ENCODE measurements at regions not wholly inside any gene's neighbourhood (a gene's known extent, or its start where the extent isn't known, plus 50 kb on each side); places are given as distances from the start of the nearest gene placed in this dataset.

DNA sequence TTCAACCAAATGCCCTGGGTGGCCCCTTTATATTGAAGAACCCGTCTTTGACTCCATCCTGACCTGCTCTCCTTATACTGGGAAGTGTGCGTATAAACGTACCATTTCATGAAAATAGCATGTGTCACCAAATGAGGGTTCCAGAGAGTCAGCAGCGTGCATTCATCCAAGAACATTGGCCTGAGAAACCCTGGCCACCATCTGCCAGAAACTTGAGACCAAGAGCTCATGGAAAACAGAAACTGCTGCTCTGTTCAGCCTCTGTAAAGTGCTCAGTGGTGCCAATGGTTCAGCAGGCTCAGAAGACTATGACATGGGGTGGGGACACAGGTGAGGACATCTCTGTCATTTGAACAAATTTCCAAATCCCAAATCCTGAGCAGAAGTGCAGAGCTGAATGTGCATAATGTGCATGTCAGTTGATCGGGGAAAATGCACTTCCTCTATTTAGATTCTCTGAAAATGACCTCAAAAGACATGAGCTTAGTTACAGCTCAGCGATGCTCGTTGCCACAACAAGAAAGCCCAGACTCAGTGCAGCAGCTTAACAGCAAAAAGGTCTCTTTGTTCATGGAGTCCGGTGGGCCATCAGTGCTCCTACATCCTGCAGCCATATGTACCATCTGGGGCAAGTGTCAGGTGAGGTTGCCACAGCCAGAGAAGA lies 176.1 kb downstream of the ATPSCKMT start:
- no peak for DNase-seq

DNA sequence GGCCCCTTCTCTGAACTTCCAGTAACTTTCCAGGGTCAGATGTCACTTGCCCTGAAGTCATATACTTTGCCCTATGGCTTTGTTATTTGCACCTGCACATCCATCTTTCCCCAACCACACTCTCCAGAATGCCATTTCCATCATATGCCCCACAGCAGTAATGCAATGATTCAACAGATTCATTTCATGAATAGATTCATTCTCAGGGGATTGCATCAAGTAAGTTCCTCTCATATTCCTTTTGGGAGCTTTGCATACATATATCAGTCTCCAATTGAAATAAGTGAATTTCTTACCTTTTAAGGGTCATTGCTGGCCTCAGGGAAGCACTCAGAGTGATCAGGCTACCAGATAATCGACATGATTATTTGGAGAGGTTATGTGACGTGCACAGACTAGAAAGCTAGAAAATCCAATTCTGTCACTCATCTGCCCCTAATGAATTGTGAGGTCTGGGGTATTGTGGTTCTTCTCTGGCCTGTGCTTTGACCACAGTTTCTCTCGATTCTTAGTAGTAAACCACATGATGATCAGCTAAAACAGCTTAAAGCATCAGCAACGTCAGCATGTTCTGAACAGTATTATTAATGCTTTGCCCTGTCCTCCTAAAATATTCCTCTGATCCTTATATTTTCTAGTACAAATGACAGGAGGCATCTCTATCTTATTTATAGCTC lies 179.9 kb downstream of the ATPSCKMT start:
- no peak for DNase-seq

GRCh38 chr5:10065428-10066000 lies 184.2 kb downstream of the ATPSCKMT start:
- DNase-seq, result no peak

DNA sequence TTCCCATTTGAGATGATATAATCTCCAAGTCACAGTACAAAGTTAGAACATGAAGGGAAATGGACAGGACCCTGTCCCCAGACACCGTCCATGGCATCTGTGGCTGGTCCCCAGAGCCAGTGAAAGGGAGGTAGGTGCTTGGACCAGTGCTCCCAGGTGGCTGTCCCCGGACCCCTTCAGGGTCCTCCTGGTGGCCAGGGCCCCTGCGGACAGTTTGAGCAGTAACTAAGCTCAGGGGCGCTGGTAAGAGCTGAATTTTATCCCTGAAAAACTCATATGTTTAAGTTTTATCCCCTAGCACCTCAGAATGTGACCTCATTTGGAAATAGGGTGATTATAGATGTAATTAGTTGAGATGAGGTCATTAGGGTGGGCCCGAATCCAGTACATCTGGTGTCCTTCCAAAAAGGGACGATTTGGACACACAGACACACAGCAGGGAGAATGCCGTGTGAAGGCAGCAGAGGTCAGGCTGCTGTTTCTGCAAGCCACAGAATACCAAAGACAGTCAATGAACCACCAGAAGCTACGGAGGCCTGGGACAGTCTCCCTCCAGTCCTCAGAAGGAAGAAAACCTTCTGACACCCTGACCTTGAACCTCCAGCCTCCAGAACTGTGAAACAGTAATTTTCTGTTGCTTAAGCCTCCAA lies 185.0 kb downstream of the ATPSCKMT start:
- DNase-seq, result no peak

DNA sequence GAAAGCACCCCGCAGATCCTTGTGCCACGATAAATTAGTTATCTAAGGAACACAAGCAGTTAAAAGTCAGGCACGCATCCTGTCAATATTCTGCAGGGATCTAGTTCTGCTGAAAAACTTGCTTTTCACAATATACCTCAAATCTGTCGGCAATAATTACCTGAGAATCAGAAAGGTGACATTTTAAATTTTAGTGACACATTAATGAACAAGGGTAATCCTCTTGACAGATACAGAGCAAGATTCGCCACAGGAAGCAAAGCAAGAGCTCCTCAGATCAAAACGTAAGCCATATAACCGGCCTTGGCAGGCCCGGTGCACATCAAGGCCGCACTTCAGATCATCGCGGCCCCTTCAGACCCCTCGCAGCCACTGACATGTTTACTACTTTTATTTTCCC lies 185.7 kb downstream of the ATPSCKMT start:
- no peak for DNase-seq

DNA sequence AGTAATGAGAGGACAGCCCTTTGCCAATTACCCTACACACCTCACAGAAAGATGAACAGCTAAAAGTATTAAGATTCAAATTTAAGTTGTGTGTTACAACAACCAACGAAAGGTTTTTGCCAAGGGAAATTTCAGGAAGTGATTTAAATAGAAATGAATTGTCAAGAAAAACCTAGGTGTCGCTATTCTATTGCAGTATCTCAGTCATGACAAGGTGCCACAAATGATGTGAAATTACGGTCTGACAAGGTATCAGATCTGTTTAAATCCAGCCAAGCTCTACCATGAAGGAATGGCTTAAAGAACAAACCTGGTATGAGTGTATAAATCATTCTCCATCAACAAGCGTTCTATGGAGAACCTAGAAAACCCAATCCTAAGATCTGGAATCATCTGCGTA lies 189.7 kb downstream of the ATPSCKMT start:
- no peak for DNase-seq

DNA sequence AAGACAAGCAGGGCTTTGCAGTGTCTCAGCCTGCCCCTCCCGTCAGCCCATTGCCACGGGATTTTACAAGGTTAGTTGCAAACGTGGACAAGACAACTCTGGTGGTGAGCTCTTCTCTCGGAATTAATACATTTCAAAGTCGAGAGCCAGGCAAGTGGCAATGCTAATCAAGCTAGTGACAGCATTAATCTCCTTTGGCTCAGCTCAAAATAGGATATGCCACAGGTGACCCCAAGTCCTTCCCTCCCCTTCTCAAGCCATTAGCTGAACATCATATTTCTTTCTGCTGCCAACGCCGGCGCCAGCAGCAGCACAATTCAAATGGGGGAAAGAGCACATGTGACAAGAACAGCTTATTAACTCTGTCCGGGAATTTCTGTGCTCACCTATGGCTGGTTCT lies 190.1 kb downstream of the ATPSCKMT start:
- no peak for DNase-seq

DNA sequence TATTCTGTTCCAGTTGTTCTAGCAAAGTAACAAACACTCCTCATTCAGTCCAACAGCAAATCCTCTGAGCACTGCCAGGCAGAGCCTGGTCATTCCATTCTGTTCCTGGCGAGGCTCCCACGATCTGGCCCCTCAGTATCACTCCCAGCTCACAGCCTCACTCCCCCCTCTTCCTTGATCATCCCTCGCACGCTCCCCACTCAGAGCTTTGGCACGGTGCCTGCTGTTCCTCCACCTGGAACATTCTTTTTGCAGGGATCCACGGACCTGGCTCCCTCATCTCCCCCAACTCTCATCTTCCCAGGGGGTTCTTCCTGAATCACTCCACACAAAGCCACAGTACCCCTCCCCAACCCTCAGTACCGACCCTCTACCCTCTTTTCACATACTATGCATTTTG lies 192.3 kb downstream of the ATPSCKMT start:
- DNase-seq, result no peak

GRCh38 chr5:10056228-10056760 lies 193.4 kb downstream of the ATPSCKMT start:
- no peak for DNase-seq

DNA sequence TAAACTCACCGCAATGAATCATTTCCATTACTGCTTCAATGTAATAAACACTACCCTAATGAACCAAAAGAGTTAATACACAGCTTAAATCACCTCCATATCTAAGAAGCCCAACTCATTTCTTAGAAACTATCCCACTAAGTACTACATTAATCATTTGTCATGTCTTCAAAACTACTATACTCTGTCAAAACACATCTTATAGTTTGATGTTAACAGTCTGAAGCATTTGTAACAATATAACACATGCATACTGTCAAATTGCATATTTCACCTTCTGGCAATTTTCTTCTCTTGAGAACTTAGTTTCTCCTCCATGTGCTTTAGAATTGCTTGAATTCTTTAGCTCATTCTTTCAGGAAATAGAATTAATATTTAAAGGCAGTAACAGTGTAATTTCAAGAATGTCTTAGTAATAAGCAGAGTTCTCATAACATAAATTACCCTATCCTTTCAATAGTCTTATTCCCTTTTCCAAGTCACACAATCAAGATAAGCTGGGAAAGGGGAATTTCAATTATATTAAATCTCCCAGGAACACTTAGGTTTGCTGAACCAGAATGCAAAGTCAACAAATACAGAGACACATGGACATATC lies 199.7 kb downstream of the ATPSCKMT start:
- DNase-seq, result no peak

DNA sequence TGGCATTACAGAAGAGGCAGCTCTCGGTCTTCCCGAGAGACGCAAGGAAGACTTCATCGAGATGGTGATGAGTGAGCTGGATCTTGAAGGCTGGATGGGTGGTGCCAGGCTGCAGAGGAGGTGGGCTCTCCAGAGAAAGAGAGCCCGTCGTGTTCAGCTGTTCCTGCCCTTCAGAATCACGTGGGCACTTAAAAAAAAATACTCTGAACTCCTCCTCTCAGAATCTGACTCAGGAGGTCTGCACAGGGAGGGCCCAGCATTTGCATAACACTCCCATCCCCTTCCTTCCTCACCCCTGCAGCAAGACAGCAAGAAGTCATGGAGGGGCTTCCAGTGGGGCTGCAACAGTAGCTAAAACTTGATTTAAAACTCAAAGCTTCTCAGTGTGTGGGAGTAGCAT lies 203.0 kb downstream of the ATPSCKMT start:
- DNase-seq, result no peak

DNA sequence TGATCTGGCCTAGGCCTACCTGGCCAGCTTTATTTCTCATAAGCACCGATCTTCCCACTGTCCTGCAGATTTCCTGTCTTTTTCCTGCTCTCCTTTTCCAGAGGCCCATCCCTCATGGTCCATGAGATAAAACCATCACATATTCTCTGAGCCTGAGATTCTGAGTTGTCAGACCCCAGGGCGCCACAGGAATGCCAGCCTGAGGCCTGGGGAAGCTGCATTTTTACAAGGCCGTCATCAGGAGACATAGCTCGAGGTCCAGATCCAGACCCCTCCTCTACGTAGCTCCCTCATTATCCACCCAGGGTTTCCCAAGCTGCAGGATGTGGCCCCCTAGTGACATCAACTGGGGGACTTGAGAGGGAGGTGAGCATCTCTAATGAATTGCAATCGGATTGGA lies 204.3 kb downstream of the ATPSCKMT start:
- DNase-seq, result no peak

DNA sequence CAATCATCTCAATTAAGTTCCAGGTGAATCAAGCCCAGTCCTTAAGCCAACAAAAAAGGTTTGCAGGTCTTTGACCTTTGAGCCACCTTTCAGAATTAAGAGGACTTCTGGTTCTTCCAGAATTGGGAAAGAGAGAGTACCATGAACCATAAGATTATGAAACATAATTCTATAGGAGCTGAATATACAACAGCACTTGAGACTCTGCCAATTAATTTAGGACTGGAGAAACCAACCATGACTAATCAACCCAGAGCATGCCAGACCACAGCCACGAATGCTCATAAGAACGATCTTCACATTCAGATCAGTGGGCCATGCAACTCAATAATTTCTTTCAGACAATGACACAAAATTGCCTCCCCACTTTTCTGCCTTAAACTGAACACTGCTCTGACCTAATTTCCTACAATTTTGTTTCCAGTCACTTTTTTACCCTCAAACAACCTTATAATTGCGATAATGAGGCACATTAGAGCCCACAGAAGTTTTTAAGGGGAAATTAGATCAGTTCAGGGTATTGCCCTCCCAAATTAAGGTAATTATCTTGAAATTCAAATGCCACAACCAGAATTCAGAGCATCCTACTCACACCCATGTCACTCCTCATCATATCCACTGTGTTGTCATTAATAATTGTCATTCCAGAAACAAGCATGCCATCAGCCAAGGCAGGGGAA lies 213.4 kb downstream of the ATPSCKMT start:
- DNase-seq, result no peak

DNA sequence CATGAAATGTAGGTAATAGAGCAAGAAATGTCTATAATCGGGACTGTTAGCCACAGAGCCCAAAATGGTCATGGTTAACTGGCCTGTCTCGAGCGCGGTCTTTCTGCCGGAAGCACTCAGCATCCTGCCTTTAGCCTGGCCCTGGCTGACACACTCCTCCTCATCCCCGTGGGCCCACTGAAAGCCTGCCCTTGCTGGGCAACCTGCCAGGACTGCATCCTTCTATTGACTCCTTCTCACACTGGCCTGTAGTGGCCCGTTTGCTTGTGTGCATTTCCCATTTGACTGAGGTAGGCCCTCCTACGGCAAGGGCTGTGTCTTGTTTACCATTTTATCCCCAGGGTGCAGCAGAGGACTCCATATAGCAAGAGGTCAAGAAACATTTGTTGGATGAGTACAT lies 215.7 kb downstream of the ATPSCKMT start:
- DNase-seq, result no peak

DNA sequence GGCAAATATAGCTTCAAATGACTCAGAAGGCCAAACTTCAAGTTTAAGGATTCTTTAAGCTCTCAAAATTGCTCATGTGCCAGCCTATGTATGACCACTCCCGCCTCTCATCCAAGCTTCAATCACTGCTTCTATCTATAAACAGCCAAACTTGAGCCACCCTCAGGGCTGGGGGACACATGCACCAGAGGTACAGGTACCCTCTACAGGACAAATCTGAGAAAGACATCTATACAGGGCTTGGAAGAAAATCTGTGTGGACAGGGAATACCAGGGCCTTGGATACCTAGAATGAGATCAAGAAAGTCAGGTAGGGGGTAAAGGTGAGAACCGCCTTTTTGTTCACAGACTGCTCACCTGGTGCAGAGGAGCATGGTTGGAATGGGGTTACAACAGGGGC lies 217.9 kb downstream of the ATPSCKMT start:
- DNase-seq, result no peak

DNA sequence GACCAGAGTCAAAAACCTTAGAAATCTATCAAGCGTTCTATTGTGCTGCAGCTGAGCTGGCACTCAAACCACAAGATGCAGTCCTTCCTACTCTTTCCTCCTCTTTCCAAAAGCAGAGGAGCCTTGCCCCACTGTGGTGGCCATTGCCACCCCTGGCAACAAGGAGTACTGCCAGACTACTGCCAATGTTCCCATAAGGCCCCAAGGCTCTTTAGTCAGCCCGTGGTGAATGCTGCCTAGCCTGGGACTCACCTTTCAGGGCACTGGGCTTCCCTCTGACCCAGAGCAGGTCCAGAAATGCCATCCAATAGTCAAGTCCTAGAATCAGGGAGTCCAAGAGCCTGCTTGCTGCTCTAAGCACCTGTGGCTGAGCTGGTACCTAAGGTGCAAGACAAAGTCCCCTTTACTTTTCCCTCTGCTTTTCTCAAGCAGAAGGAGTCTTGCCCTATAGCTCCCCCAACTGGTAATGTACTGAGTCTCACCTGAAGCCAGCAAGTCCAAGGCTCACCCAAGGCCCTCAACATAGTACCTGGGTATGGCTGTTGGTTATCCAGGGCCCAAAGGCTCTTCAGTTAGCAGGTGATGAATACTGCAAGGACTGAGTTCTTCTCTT lies 219.4 kb downstream of the ATPSCKMT start:
- DNase-seq, result no peak

- DNase-seq, result no peak
These were observed 226.2 kb downstream of the ATPSCKMT start for GRCh38 chr5:10023494-10023893.

- no peak for DNase-seq
These were observed 228.4 kb downstream of the ATPSCKMT start for GRCh38 chr5:10021248-10021647.

- DNase-seq, result no peak
These were observed 230.5 kb downstream of the ATPSCKMT start for GRCh38 chr5:10019236-10019635.

- DNase-seq, result no peak
These were observed 231.3 kb downstream of the ATPSCKMT start for GRCh38 chr5:10018201-10019069.

- no peak for DNase-seq
These were observed 231.9 kb downstream of the ATPSCKMT start for GRCh38 chr5:10017786-10018185.
